ENCODE measurements at regions not wholly inside any gene's neighbourhood (a gene's known extent, or its start where the extent isn't known, plus 50 kb on each side); places are given as distances from the start of the nearest gene placed in this dataset.

DNA sequence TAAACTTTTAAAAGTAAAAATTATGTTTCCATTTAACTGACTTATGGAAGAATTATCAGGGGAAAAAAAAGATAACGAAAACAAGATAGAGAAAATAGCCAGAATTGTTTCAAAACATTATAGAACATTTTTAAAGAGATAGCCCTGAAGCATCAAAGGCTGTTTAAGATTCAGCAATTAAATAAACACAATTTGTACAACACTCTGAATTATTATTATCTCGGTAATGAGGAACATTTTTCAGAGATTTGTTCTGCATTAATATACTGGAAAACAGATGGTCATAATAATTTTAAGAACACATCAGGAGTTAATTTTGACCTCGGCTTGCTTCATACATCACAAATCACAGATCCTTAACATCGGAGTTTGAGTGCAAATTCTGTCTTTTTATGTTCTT is 643.8 kb downstream of the SORCS1 start:
- DNase-seq: no peak

- DNase-seq: no peak
Measured at GRCh38 chr10:106519376-106520030, 645.0 kb downstream of the SORCS1 start.

DNA sequence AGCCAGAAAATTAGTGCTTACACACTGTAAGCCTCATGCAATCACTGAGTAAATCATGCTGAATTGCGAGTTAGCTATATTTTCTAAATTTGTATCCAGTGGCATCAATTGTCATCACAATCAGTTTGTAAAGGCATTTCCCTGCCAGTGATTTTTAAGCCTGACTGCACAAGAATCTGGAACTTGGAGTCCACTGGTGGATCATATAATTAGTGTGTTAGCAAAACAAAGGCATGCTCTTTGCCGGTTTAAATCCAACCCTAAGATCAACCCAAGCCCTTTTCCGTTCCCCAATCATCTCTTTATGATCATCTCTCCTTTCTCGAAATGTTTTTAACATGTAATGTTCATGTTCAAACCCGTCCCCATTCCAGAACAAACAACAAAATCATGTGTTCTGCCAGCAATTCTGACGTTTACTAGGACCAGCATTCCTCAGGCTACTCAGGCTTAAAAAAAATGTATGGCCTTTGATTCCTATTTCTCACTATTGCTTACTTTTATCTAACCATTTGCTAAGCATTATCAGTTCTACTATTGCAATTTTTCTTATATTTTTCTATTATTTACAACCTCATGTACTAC is 649.2 kb downstream of the SORCS1 start:
- DNase-seq: no peak

DNA sequence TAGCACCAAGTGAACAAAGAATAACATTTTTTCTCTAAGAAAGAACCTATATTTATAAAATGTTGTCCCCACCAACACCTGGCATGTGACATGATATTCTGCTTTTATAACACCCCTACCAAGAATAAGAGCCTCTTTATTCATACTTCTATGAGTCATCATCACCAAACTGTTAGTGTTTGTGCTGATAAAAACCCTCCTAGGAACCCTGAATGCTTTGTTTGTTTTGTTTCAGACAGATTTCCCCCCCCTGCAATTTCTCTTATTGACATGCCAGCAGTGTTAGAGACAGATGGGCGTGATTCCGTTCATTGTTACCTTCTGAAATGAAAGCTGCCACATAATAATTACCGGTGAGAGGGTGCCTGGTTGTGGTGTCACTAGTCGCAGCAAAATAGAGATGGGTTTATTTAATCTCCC is 651.1 kb downstream of the SORCS1 start:
- DNase-seq: no peak

DNA sequence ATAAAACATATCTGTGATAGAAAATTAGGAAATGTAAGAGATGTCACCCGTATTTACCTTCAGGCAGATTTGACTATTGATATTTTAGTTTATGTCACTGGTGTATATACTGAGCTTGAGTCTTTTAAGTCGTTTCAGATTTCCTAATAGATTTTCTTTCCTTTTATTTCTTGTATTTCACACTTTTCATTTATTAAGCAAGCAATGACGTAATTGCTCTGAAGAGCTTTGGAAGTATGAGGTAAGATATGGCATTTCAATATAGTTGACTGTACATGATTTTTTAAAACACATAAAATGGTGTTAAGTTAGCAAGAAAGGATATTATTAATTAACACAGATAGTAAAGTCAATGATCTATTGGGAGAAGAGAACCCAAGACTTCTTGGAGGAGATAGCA is 652.6 kb downstream of the SORCS1 start:
- DNase-seq: no peak

GRCh38 chr10:106508950-106509349 is 655.6 kb downstream of the SORCS1 start:
- DNase-seq: no peak

DNA sequence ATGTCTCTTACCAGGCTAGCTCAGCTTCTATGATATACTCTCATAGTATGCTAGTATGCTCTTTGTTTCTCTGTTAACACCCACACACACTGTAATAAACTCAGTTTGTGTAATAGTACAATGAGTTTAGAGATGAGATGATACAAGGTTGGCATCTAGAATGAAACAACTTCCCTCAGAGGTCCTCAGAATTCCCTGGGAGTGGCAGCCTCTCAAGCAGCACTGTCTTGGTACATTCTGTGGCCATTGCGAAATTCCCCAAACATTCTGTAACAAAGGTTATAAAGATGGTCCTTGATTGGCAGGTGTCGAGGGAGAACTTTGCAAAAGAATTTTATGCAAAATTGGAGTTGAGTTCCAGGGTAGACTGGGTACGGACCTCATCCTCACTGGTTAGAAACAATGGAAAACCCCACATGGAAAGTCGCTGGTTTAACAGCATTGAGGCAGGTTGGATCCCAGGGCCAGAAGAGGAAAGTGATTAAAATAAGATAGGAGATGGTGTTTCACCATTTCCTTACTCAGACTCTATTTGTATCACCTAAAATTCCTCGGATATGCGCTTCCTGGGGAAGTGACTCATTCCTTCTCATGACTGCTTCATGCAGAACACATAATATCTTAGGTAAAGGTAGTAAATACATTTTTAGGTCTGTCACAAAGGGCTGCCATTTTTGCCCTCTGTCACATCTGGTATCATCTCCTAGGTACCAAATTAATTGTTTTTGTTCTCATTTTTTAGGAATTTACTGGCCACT is 657.8 kb downstream of the SORCS1 start:
- DNase-seq: no peak

GRCh38 chr10:106504536-106504935 is 660.0 kb downstream of the SORCS1 start:
- DNase-seq: no peak

- no peak for DNase-seq
Measured at GRCh38 chr10:106502641-106503040, 661.9 kb downstream of the SORCS1 start.

DNA sequence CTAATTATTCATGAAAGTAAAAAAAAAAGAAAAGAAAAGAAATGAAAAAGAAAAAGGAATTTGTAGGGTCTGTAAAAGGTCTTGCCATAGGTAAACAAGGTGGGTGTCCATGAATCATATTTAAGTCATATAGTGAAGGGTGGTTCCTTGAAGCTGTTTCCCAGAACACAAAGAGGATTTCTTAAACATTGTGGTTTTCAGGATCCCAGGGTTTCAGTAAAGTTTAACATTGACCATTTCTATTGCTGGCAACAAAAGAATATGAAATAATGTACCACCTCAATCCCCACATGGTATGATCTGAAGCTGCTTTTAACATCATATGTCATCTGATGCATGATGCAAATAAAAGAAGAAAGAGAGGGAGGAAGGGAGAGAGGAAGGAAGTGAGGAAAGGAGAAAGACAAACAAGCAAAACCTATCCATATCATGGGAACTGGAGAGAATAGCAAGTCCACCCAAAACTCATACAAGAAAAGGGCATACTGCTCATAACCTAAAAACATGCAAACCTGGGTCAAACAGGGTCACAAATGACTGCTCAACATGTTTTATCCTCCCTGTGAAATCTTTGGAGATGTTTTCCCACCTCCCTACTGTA is 663.5 kb downstream of the SORCS1 start:
- DNase-seq: no peak

GRCh38 chr10:106500041-106500924 is 664.2 kb downstream of the SORCS1 start:
- DNase-seq: no peak

DNA sequence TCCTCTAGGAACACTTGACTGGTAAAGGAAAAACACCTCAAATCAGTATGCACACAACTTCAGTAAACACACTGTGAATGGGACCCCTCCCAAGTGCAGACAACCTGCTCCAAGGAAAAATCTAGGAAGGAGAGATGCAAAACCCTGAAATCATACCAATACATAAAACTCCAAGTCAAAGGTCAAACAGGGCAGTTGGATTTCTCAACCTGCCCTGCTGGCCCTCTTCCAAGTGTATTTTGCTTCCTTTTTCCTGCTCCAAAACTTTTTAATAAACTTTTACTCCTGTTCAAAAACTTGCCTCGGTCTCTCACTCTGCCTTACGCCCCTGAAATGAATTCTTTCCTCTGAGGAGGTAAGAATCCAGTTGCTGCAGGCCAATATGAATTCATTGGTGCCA is 665.1 kb downstream of the SORCS1 start:
- no peak for DNase-seq

GRCh38 chr10:106498675-106499074 is 665.8 kb downstream of the SORCS1 start:
- DNase-seq: no peak

DNA sequence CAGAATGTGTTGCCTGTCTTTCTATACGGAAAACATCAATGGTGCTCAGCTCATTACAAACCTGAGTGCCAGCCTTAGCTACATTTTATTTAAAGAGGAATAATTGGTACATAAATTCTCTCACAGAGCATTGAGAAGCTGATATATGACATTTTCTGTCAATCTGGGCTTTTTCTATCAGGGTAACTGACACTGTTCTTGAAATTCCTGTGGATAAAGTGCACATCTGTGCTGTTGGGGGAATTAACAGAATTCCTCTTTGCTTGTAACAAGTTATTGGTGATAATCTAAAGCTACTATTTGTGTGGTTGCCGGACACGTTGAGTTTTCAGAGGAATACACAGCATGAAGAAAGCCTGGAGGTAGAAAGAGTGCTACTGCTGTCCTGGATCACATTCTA is 668.6 kb downstream of the SORCS1 start:
- DNase-seq: no peak

- no peak for DNase-seq
Measured at GRCh38 chr10:106493751-106494150, 670.8 kb downstream of the SORCS1 start.

GRCh38 chr10:106493226-106493625 is 671.3 kb downstream of the SORCS1 start:
- DNase-seq: no peak

GRCh38 chr10:106487726-106488125 is 676.8 kb downstream of the SORCS1 start:
- DNase-seq: no peak

DNA sequence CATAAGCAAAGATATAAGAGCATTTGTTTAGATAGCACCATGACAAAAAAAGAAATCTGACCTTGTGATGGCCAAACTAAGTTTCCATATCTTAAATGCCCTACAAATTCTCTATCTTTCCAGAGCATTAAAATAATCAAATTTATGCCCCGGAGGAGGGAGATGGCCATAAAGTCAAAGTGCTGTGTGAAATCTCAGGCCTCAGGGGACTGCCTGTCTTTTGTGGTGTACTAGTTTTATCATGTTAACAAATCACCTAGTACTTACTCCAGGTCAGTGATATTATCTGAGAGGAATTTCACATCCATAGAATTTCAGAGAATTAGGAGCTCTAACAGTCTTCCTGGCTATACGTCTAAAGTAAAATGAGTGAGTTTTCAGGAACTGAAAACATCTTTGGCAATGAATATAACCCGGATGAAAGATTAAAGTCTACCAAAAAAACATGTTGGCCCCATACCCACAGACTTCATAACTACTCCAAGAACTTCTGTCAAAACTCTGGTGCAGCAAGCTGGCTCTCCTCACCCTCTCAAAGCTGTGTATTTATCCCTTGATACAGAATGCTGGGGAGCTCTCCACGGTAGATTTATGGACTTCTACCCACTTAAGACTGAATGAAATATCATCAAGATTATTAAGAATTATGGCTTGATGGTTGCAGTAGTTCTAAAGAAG is 682.8 kb downstream of the SORCS1 start:
- no peak for DNase-seq

DNA sequence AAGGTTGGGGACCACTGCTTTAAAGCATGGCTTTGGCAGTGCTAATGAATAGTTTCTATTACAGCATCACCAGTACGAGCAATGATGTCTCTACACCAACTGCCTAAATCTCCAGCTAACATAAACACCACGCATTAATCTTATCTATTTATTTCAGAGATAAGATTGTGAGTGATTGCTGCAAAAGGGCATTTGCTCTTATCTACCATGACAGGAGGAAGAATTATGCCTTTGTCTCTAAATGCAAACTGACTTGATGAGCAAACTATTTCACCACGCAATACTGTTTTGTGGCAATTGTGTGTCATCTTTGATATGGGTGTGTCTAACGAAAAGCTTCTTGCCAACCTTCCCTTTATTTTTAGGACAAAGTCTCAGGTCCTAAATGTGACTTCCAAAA is 684.9 kb downstream of the SORCS1 start:
- no peak for DNase-seq

GRCh38 chr10:106474876-106475275 is 689.6 kb downstream of the SORCS1 start:
- no peak for DNase-seq

DNA sequence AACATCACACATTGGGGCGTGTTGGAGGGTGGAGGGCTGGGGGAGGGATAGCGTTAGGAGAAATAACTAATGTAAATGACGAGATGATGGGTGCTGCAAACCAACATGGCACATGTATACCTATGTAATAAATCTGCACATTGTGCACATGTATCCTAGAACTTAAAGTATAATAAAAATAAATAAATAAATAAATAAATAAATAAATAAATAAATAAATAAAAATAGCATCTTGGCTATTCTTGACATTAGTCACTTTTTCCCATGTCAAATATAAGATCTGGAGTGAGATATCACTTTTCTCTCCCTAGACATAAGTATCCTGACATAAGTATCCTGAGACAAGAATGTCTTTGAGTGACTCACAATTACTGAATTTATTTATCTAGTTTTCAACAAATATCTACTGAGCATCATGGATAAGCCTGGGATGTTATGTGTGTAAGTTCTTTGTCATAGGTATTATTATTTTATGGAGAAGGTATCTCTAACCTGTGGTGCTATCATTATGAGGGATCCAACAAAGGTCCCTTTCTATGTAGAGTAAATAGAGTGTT is 691.3 kb downstream of the SORCS1 start:
- DNase-seq: no peak

- no peak for DNase-seq
Measured at GRCh38 chr10:106467506-106467905, 697.0 kb downstream of the SORCS1 start.
